ENCODE measurements at regions not wholly inside any gene's neighbourhood (a gene's known extent, or its start where the extent isn't known, plus 50 kb on each side); places are given as distances from the start of the nearest gene placed in this dataset.

DNA sequence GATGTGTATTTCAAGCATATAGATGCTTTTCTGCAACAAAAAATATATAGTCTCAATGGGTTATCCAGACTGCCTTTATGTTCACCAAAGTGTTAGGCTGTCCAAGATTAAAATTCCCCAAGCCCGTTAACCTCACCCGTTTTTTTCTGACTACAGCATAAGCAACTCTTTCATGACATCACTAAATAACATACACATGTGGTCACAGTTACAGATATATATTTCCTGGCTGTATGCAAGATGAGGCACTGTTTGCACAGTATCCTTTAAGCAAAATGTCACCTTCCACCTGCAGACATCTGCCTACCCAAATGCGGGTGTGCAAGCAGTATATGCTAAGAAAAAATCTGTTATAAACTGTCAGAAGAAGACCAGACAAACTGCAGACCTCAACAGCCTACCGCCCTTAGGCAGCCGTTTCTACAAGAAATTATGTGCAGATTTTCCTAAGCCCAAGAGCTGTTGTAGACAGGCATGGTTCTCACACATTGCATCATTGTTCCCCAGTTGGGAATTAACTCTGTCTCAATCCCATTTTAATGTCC, 183.1 kb upstream of the MXRA5 start:
- TF ChIP-seq, protein P1, sequence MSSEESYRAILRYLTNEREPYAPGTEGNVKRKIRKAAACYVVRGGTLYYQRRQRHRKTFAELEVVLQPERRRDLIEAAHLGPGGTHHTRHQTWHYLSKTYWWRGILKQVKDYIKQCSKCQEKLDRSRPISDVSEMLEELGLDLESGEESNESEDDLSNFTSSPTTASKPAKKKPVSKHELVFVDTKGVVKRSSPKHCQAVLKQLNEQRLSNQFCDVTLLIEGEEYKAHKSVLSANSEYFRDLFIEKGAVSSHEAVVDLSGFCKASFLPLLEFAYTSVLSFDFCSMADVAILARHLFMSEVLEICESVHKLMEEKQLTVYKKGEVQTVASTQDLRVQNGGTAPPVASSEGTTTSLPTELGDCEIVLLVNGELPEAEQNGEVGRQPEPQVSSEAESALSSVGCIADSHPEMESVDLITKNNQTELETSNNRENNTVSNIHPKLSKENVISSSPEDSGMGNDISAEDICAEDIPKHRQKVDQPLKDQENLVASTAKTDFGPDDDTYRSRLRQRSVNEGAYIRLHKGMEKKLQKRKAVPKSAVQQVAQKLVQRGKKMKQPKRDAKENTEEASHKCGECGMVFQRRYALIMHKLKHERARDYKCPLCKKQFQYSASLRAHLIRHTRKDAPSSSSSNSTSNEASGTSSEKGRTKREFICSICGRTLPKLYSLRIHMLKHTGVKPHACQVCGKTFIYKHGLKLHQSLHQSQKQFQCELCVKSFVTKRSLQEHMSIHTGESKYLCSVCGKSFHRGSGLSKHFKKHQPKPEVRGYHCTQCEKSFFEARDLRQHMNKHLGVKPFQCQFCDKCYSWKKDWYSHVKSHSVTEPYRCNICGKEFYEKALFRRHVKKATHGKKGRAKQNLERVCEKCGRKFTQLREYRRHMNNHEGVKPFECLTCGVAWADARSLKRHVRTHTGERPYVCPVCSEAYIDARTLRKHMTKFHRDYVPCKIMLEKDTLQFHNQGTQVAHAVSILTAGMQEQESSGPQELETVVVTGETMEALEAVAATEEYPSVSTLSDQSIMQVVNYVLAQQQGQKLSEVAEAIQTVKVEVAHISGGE (tag by site-specific recombination; conservative IDR thresholded peaks at IDR 0.05; ENCODE audit: low read depth), result no peak
- TF ChIP-seq, protein P2, sequence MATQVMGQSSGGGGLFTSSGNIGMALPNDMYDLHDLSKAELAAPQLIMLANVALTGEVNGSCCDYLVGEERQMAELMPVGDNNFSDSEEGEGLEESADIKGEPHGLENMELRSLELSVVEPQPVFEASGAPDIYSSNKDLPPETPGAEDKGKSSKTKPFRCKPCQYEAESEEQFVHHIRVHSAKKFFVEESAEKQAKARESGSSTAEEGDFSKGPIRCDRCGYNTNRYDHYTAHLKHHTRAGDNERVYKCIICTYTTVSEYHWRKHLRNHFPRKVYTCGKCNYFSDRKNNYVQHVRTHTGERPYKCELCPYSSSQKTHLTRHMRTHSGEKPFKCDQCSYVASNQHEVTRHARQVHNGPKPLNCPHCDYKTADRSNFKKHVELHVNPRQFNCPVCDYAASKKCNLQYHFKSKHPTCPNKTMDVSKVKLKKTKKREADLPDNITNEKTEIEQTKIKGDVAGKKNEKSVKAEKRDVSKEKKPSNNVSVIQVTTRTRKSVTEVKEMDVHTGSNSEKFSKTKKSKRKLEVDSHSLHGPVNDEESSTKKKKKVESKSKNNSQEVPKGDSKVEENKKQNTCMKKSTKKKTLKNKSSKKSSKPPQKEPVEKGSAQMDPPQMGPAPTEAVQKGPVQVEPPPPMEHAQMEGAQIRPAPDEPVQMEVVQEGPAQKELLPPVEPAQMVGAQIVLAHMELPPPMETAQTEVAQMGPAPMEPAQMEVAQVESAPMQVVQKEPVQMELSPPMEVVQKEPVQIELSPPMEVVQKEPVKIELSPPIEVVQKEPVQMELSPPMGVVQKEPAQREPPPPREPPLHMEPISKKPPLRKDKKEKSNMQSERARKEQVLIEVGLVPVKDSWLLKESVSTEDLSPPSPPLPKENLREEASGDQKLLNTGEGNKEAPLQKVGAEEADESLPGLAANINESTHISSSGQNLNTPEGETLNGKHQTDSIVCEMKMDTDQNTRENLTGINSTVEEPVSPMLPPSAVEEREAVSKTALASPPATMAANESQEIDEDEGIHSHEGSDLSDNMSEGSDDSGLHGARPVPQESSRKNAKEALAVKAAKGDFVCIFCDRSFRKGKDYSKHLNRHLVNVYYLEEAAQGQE (tag by site-specific recombination; IDR thresholded peaks at IDR 0.05), result no peak
- TF ChIP-seq ZBTB21 (tag by site-specific recombination; IDR thresholded peaks at IDR 0.05) (no peak), ZNF404 (tag by site-specific recombination; IDR thresholded peaks at IDR 0.05) (no peak), ZNF274 (IDR thresholded peaks at IDR 0.05; ENCODE audit: low read length) (no peak), ZNF274 (tag by site-specific recombination; IDR thresholded peaks at IDR 0.05; ENCODE audit: borderline replicate concordance) (no peak), CTCF (tag by site-specific recombination; IDR thresholded peaks at IDR 0.05) (no peak), ZNF280C (tag by site-specific recombination; IDR thresholded peaks at IDR 0.05) (no peak), ZNF324 (tag by site-specific recombination; IDR thresholded peaks at IDR 0.05) (no peak), ZNF596 (tag by site-specific recombination; IDR thresholded peaks at IDR 0.05) (no peak), ZNF202 (tag by site-specific recombination; IDR thresholded peaks at IDR 0.05; ENCODE audit: borderline replicate concordance) (no peak)
- TF ChIP-seq, protein P3, sequence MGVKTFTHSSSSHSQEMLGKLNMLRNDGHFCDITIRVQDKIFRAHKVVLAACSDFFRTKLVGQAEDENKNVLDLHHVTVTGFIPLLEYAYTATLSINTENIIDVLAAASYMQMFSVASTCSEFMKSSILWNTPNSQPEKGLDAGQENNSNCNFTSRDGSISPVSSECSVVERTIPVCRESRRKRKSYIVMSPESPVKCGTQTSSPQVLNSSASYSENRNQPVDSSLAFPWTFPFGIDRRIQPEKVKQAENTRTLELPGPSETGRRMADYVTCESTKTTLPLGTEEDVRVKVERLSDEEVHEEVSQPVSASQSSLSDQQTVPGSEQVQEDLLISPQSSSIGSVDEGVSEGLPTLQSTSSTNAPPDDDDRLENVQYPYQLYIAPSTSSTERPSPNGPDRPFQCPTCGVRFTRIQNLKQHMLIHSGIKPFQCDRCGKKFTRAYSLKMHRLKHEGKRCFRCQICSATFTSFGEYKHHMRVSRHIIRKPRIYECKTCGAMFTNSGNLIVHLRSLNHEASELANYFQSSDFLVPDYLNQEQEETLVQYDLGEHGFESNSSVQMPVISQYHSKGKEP (tag by site-specific recombination; IDR thresholded peaks at IDR 0.05), result no peak
